H1 (cell line): ENCODE measurements at regions not wholly inside any gene's neighbourhood (a gene's known extent, or its start where the extent isn't known, plus 50 kb on each side); places are given as distances from the start of the nearest gene placed in this dataset.

Source experiments
- ATF3 ChIP-seq: IDR thresholded peaks from 2 replicates; pipeline ENCODE4 v1.6.1; 2011; ENCODE audit warnings: low read depth, mild to moderate bottlenecking, low read length; ENCODE audit not compliant: insufficient read depth
- CBX5 ChIP-seq: fragments of 300-800, 300-1000 bp; sonication (generic); IDR thresholded peaks from 2 replicates; pipeline ENCODE4 v1.7.1; 2016; ENCODE audit warnings: antibody characterized with exemption, low read length, low read depth
- CHD7 ChIP-seq: fragments of 300-600 bp; sonication (generic); IDR thresholded peaks from 2 replicates; pipeline ENCODE4 v1.7.1; 2012; ENCODE audit warnings: low read length, moderate library complexity, mild to moderate bottlenecking, inconsistent platforms; ENCODE audit not compliant: insufficient replicate concordance
- E2F6 ChIP-seq: IDR thresholded peaks from 2 replicates; pipeline ENCODE4 v1.6.1; 2012; ENCODE audit warnings: inconsistent platforms
- FOSL1 ChIP-seq: IDR thresholded peaks from 2 replicates; pipeline ENCODE4 v1.6.1; 2011; ENCODE audit warnings: mild to moderate bottlenecking, low read depth, low read length, moderate library complexity; ENCODE audit not compliant: insufficient read depth
- HDAC2 ChIP-seq, 2 experiments: fragments of 300-600 bp in 1 of 2; sonication (generic) in 1 of 2; IDR thresholded peaks; 2 replicates each; pipeline ENCODE4 v1.6.1; 2011 to 2012; ENCODE audit warnings: low read depth in 2 of 2, low read length in 2 of 2, mild to moderate bottlenecking in 2 of 2, moderate library complexity in 2 of 2, borderline replicate concordance in 1 of 2, inconsistent platforms in 1 of 2
- MAX ChIP-seq: IDR thresholded peaks from 2 replicates; pipeline ENCODE4 v1.6.1; 2012; ENCODE audit warnings: inconsistent platforms
- SIRT6 ChIP-seq: IDR thresholded peaks from one replicate; pipeline ENCODE4 v1.7.1; 2012; ENCODE audit warnings: low read length, inconsistent platforms
- SIX5 ChIP-seq: IDR thresholded peaks from 2 replicates; pipeline ENCODE4 v1.6.1; 2011; ENCODE audit warnings: mild to moderate bottlenecking, low read depth, low read length
- SUZ12 ChIP-seq: fragments of 200-600 bp; sonication (generic); IDR thresholded peaks from 2 replicates; pipeline ENCODE4 v1.6.1; 2012; ENCODE audit warnings: mild to moderate bottlenecking, inconsistent platforms, low read length, moderate library complexity, mixed read lengths
- TEAD4 ChIP-seq: IDR thresholded peaks from 2 replicates; pipeline ENCODE4 v1.6.1; 2012; ENCODE audit warnings: low read depth, low read length, inconsistent platforms, mixed read lengths

GRCh38 chr1:39149509-39149908, 55.0 kb upstream of the MACF1 start (continued):
- TF ChIP-seq CHD7: no peak
- TF ChIP-seq E2F6: no peak
- TF ChIP-seq FOSL1: no peak
- TF ChIP-seq HDAC2 (IDR thresholded peaks at IDR 0.05; ENCODE audit: borderline replicate concordance in 1 of 2, low read depth in 2 of 2, low read length in 2 of 2): no peak
- no peak for TF ChIP-seq SIX5
- TF ChIP-seq CBX5: no peak
- TF ChIP-seq SIRT6: no peak
- TF ChIP-seq TEAD4: no peak
- TF ChIP-seq ATF3: no peak
- no peak for TF ChIP-seq SUZ12
- no peak for TF ChIP-seq MAX
